HL-60 (cell line): ENCODE measurements at regions not wholly inside any gene's neighbourhood (a gene's known extent, or its start where the extent isn't known, plus 50 kb on each side); places are given as distances from the start of the nearest gene placed in this dataset.

Experiments used
- DNase-seq, 2 experiments: peaks; one replicate each; pipeline ENCODE4 v3.0.0-alpha.2; 2010 to 2020; ENCODE audit warnings: low read depth in 1 of 2, low spot score in 1 of 2
- H3K27ac ChIP-seq: fragments of 250-450 bp; sonication (Bioruptor Pico); replicated peaks from 2 replicates; pipeline ENCODE4 v1.5.1; 2020; ENCODE audit warnings: mild to moderate bottlenecking, moderate library complexity
- H3K27me3 ChIP-seq: fragments of 250-450 bp; sonication (Bioruptor Pico); 2 replicates; pipeline ENCODE4 v1.5.1; 2021; ENCODE audit warnings: mild to moderate bottlenecking, moderate library complexity; ENCODE audit not compliant: insufficient read depth, poor library complexity, severe bottlenecking
- H3K4me3 ChIP-seq: replicated peaks from 2 replicates; pipeline ENCODE4 v1.5.1; 2011; ENCODE audit warnings: mild to moderate bottlenecking, control low read depth, low read length; ENCODE audit not compliant: insufficient read depth
- GABPA ChIP-seq: IDR thresholded peaks from 2 replicates; pipeline ENCODE4 v1.6.1; 2012; ENCODE audit warnings: low read depth
- POLR2AphosphoS5 ChIP-seq: IDR thresholded peaks from 2 replicates; pipeline ENCODE4 v1.6.1; 2012; ENCODE audit warnings: low read depth
- SPI1 ChIP-seq: IDR thresholded peaks from 2 replicates; pipeline ENCODE4 v1.6.1; 2012; ENCODE audit warnings: low read depth, mild to moderate bottlenecking, borderline replicate concordance
- TF ChIP-seq, protein P1 (sequence below): IDR thresholded peaks from 2 replicates; pipeline ENCODE4 v1.6.1; 2012; ENCODE audit warnings: low read depth; ENCODE audit not compliant: insufficient replicate concordance
- TF ChIP-seq, protein P2 (sequence below): IDR thresholded peaks from one replicate; pipeline ENCODE4 v1.5.1; 2011; ENCODE audit warnings: low read length, control low read depth, inconsistent platforms; ENCODE audit not compliant: insufficient read depth

DNA sequence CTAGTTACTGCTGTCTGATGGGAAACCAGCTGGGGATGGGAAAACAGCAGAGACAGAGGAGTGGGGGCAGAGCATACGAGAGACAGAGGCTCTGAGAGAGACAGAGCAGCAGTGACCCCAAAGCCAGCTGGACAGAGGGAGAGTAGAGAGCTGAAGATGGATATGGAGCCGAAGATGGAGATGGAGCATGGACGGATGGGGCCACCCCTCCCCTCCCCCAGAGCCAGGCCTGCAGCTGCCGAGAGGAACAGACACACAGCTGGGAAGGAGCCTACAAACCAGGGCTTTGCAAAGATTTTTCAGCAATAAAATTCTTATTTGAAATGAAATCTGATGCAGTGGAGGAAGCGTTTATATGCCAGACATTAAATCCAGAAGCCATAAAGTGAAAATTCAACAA lies 167.6 kb upstream of the LINGO1 start:
- TF ChIP-seq, protein P1, sequence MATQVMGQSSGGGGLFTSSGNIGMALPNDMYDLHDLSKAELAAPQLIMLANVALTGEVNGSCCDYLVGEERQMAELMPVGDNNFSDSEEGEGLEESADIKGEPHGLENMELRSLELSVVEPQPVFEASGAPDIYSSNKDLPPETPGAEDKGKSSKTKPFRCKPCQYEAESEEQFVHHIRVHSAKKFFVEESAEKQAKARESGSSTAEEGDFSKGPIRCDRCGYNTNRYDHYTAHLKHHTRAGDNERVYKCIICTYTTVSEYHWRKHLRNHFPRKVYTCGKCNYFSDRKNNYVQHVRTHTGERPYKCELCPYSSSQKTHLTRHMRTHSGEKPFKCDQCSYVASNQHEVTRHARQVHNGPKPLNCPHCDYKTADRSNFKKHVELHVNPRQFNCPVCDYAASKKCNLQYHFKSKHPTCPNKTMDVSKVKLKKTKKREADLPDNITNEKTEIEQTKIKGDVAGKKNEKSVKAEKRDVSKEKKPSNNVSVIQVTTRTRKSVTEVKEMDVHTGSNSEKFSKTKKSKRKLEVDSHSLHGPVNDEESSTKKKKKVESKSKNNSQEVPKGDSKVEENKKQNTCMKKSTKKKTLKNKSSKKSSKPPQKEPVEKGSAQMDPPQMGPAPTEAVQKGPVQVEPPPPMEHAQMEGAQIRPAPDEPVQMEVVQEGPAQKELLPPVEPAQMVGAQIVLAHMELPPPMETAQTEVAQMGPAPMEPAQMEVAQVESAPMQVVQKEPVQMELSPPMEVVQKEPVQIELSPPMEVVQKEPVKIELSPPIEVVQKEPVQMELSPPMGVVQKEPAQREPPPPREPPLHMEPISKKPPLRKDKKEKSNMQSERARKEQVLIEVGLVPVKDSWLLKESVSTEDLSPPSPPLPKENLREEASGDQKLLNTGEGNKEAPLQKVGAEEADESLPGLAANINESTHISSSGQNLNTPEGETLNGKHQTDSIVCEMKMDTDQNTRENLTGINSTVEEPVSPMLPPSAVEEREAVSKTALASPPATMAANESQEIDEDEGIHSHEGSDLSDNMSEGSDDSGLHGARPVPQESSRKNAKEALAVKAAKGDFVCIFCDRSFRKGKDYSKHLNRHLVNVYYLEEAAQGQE, result no peak
- TF ChIP-seq GABPA (no peak), POLR2AphosphoS5 (no peak), SPI1 (no peak)
- TF ChIP-seq, protein P2, sequence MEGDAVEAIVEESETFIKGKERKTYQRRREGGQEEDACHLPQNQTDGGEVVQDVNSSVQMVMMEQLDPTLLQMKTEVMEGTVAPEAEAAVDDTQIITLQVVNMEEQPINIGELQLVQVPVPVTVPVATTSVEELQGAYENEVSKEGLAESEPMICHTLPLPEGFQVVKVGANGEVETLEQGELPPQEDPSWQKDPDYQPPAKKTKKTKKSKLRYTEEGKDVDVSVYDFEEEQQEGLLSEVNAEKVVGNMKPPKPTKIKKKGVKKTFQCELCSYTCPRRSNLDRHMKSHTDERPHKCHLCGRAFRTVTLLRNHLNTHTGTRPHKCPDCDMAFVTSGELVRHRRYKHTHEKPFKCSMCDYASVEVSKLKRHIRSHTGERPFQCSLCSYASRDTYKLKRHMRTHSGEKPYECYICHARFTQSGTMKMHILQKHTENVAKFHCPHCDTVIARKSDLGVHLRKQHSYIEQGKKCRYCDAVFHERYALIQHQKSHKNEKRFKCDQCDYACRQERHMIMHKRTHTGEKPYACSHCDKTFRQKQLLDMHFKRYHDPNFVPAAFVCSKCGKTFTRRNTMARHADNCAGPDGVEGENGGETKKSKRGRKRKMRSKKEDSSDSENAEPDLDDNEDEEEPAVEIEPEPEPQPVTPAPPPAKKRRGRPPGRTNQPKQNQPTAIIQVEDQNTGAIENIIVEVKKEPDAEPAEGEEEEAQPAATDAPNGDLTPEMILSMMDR, result no peak
- no peak overlapping the region for H3K27ac ChIP-seq
- no peak overlapping the region for H3K4me3 ChIP-seq
- no peak for DNase-seq
- H3K27me3 ChIP-seq, result no peaks in the 10 kb centered on the region

DNA sequence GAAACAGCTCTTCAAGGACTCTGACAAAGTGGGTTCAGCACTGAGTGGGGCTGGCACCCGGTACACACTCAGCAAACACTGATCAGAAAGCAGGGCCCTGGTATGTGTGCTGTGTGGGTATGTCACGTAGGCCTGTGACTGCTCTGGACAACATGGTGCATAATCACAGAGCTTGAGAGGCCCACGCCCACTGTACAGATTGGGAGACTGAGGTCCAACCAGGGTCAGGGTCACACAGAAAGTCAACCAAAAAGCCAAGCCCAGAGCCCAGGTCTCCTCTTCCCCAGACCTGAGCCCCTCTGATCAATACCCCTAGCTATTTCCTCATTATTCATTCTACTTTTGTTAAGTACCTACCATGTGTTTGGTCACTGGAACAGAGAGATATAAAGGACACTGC lies 166.1 kb upstream of the LINGO1 start:
- DNase-seq, result no peak
- no peak overlapping the region for H3K27ac ChIP-seq
- H3K27me3 ChIP-seq, result no peaks in the 10 kb centered on the region
- TF ChIP-seq, protein P2, result no peak
- TF ChIP-seq, protein P1, result no peak
- no peak for TF ChIP-seq SPI1
- TF ChIP-seq GABPA, result no peak
- TF ChIP-seq POLR2AphosphoS5, result no peak
- H3K4me3 ChIP-seq, result no peak overlapping the region

DNA sequence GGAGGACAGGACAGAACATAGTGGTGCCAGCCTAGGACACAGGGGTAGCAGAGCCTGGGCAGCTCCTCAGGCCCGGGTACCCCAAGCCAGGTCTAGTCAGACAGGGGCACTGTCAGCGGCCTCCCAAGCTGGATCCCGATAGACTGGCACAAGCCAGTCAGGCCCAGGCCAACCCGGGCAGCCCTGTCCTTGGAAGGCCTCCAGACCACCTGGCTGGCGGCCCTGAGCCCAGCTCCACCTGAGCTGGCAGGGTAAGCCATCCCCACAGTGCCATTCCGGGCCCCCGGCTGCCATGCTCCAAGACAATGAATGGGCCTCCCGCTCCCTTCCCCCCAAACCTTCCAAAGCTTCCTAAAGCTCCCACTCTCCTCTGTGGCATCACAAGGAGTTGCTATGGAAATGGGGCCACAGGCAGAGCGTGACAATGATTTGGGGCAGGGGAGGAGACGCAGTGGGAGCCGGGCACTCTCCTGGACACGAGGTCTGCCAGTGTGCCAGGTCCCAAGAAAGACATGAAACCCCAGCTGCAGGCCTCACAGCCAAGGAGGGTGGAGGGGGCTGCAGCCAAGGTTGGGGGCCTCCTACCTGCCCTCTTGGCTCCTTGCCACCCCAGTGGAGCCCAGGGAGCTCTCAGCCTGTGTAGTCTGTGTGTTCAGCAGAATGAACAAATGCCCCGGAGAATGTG lies 165.6 kb upstream of the LINGO1 start:
- Histone ChIP-seq H3K27ac (no peak overlapping the region), H3K27me3 (no peaks in the 10 kb centered on the region), H3K4me3 (no peak overlapping the region)
- DNase-seq, result no peak
- TF ChIP-seq SPI1 (no peak), POLR2AphosphoS5 (no peak), GABPA (no peak)
- TF ChIP-seq, protein P2, result no peak
- TF ChIP-seq, protein P1, result no peak
